K562 (cell line): ENCODE measurements at regions not wholly inside any gene's neighbourhood (a gene's known extent, or its start where the extent isn't known, plus 50 kb on each side); places are given as distances from the start of the nearest gene placed in this dataset.

Source experiments
- ATAC-seq: fragments of 200-7000 bp; cut with Tn5 transposase; 3 replicates; pipeline ENCODE4 v1.9.1; 2020; ENCODE audit warnings: moderate library complexity
- BruUV-seq: library from RNA; stranded (reverse); fragments of 400-500 nt; replicated peaks from 2 replicates; lab custom pipeline; 2021; lab: Mats Ljungman, UMichigan
- CTCF ChIA-PET: fragments of 300-600 bp; formaldehyde crosslinking; extraction: SDS; loops from one replicate; lab custom pipeline; 2021; ENCODE audit warnings: low intra/inter-chr PET ratio; lab: Yijun Ruan, JAX
- POLR2A ChIA-PET: fragments of 300-600, 350-650 bp; sonication (Branson Sonifier 250); formaldehyde crosslinking; extraction: SDS; loops from one replicate; lab custom pipeline; 2021; ENCODE audit warnings: antibody characterized with exemption, inconsistent platforms; lab: Yijun Ruan, JAX
- DNase-seq, 4 experiments: peaks; one replicate each; pipeline versions ENCODE4 v3.0.0 to v3.0.0-alpha.2; 2011 to 2018; ENCODE audit warnings: low spot score in 3 of 4, mixed read lengths in 3 of 4; ENCODE audit errors: extremely low read depth in 1 of 4
- FAIRE-seq: peaks from 2 replicates; lab custom pipeline; 2011; peaks lifted over from hg19 to GRCh38; lab: Jason Lieb, UNC
- H2AFZ ChIP-seq: 2 replicates; pipeline ENCODE4 v1.6.0; 2011; ENCODE audit warnings: low read depth, low read length, control low read depth, inconsistent platforms
- H3K27ac ChIP-seq: fragments of 200-600 bp; 3 replicates; pipeline ENCODE4 v1.8.0; 2011; ENCODE audit warnings: low read depth, mild to moderate bottlenecking, control low read depth, inconsistent platforms, low read length, moderate library complexity, mixed read lengths; ENCODE audit errors: extremely low read depth
- H3K27me3 ChIP-seq, 2 experiments: fragments of 300-600 bp in 1 of 2; 2 replicates in 1 of 2; 3 replicates in 1 of 2; pipeline versions ENCODE4 v1.6.0 to v1.8.0; 2011; ENCODE audit warnings: inconsistent platforms in 2 of 2, low read length in 2 of 2, mild to moderate bottlenecking in 1 of 2, mixed read lengths in 1 of 2, moderate library complexity in 1 of 2; ENCODE audit not compliant: control insufficient read depth in 2 of 2, insufficient read depth in 2 of 2
- H3K36me3 ChIP-seq: fragments of 300-600 bp; 3 replicates; pipeline ENCODE4 v1.8.0; 2011; ENCODE audit warnings: mild to moderate bottlenecking, low read length, inconsistent platforms; ENCODE audit not compliant: control insufficient read depth, insufficient read depth
- H3K4me1 ChIP-seq, 2 experiments: fragments of 200-600 bp in 1 of 2; replicated peaks in 1 of 2; 2 replicates in 1 of 2; 3 replicates in 1 of 2; pipeline versions ENCODE4 v1.5.1 to v1.8.0; 2011; ENCODE audit warnings: inconsistent platforms in 2 of 2, low read length in 2 of 2, mild to moderate bottlenecking in 1 of 2, mixed read lengths in 1 of 2, moderate library complexity in 1 of 2; ENCODE audit not compliant: control insufficient read depth in 2 of 2, insufficient read depth in 2 of 2
- H3K4me2 ChIP-seq: 2 replicates; pipeline ENCODE4 v1.6.1; 2011; ENCODE audit warnings: low read length, control low read depth, inconsistent platforms, mixed read lengths; ENCODE audit not compliant: insufficient read depth
- H3K4me3 ChIP-seq: fragments of 200-600 bp; sonication (generic), shearing (Covaris generic); 2 replicates; pipeline ENCODE4 v1.5.1; 2016; ENCODE audit warnings: control low read depth, inconsistent platforms
- H3K79me2 ChIP-seq: fragments of 200-600 bp; 3 replicates; pipeline ENCODE4 v1.8.0; 2011; ENCODE audit warnings: low read length, inconsistent platforms; ENCODE audit not compliant: control insufficient read depth, insufficient read depth
- H3K9ac ChIP-seq, 2 experiments: 2 replicates each; pipeline versions ENCODE4 v1.6.0 to v1.6.1; 2011; ENCODE audit warnings: low read depth in 2 of 2, low read length in 2 of 2, control low read depth in 1 of 2, inconsistent platforms in 1 of 2, mild to moderate bottlenecking in 1 of 2, mixed read lengths in 1 of 2; ENCODE audit not compliant: insufficient read depth in 1 of 2
- H3K9me1 ChIP-seq: one replicate; pipeline ENCODE4 v1.6.0; 2011; ENCODE audit warnings: inconsistent platforms, mild to moderate bottlenecking, low read length, moderate library complexity; ENCODE audit not compliant: control insufficient read depth, insufficient read depth
- H3K9me3 ChIP-seq: replicated peaks from 2 replicates; pipeline ENCODE4 v1.5.1; 2011; ENCODE audit warnings: low read depth, low read length, inconsistent platforms; ENCODE audit not compliant: control insufficient read depth, insufficient read depth
- H4K20me1 ChIP-seq: replicated peaks from 2 replicates; pipeline ENCODE4 v1.6.1; 2011; ENCODE audit warnings: low read length, inconsistent platforms, mixed read lengths; ENCODE audit not compliant: control insufficient read depth, insufficient read depth
- CEBPG ChIP-seq, 3 experiments: fragments of 200-800 bp in 1 of 3; sonication (Bioruptor generic) in 1 of 3; sonication (generic) in 1 of 3; formaldehyde crosslinking in 1 of 3; IDR thresholded peaks in 2 of 3; conservative IDR thresholded peaks in 1 of 3; 2 replicates each; pipeline versions ENCODE4 v1.6.1 to v1.8.0; 2016 to 2022; ENCODE audit warnings: missing compliant biosample characterization in 2 of 3, missing genetic modification characterization in 2 of 3, mild to moderate bottlenecking in 1 of 3, missing genetic modification reagents in 1 of 3
- GABPB2 ChIP-seq: fragments of 250-450 bp; sonication (Bioruptor Pico); conservative IDR thresholded peaks from 2 replicates; pipeline ENCODE4 v1.5.1; 2021; ENCODE audit warnings: mild to moderate bottlenecking
- NFE2L1 ChIP-seq: fragments of 450-650 bp; IDR thresholded peaks from 2 replicates; pipeline ENCODE4 v1.6.1; 2016; ENCODE audit warnings: missing genetic modification characterization, low read depth, mild to moderate bottlenecking, missing compliant biosample characterization, moderate library complexity, borderline replicate concordance
- RCOR1 ChIP-seq, 2 experiments: IDR thresholded peaks; 2 replicates each; pipeline ENCODE4 v1.6.1; 2012; ENCODE audit warnings: low read depth in 2 of 2, low read length in 2 of 2, borderline replicate concordance in 1 of 2, improper control_type of control experiment in 1 of 2
- ZNF133 ChIP-seq: fragments of 250-450 bp; sonication (Bioruptor Pico); IDR thresholded peaks from 2 replicates; pipeline ENCODE4 v1.4.0; 2020; ENCODE audit warnings: mild to moderate bottlenecking
- ZNF212 ChIP-seq: fragments of 450-650 bp; formaldehyde crosslinking; IDR thresholded peaks from 2 replicates; pipeline ENCODE4 v1.4.0; 2020; ENCODE audit warnings: mild to moderate bottlenecking
- ZNF24 ChIP-seq: fragments of 450-650 bp; IDR thresholded peaks from 2 replicates; pipeline ENCODE4 v1.6.1; 2016
- ZNF77 ChIP-seq: fragments of 250-450 bp; sonication (Bioruptor Pico); IDR thresholded peaks from 2 replicates; pipeline ENCODE4 v1.5.0; 2020
- WGBS: fragments of 100-300 bp; shearing (Covaris generic); methylation state at CpG from one replicate; pipeline ENCODE4 v1.1.6; 2016; ENCODE audit warnings: low coverage, mixed read lengths; ENCODE audit not compliant: insufficient coverage; ENCODE audit errors: missing lambda C conversion rate; 5-methylcytosine and 5-hydroxymethylcytosine counted together
- in situ Hi-C: fragments of 300-500 bp; cut with MboI; formaldehyde crosslinking; loops from 4 replicates; pipeline ENCODE4 v1.15.0; 2018; ENCODE audit warnings: inconsistent platforms, mixed read lengths
- intact Hi-C: fragments of 100-400 bp; cut with micrococcal nuclease; formaldehyde crosslinking; loops from 2 replicates; pipeline ENCODE4 v1.14.2; 2022
- TF ChIP-seq, protein P1 (sequence below): fragments of 250-450 bp; sonication (Bioruptor Pico); IDR thresholded peaks from 2 replicates; pipeline ENCODE4 v1.4.0; 2020; ENCODE audit warnings: borderline replicate concordance
- TF ChIP-seq, protein P2 (sequence below): fragments of 450-650 bp; conservative IDR thresholded peaks from 2 replicates; pipeline ENCODE4 v1.6.1; 2016; ENCODE audit warnings: missing genetic modification characterization, low read depth, mild to moderate bottlenecking, control low read depth, missing compliant biosample characterization
- TF ChIP-seq, protein P3 (sequence below): sonication (generic); formaldehyde crosslinking; IDR thresholded peaks from 2 replicates; pipeline ENCODE4 v1.8.0; 2023; ENCODE audit warnings: missing genetic modification reagents, mild to moderate bottlenecking, borderline replicate concordance

DNA sequence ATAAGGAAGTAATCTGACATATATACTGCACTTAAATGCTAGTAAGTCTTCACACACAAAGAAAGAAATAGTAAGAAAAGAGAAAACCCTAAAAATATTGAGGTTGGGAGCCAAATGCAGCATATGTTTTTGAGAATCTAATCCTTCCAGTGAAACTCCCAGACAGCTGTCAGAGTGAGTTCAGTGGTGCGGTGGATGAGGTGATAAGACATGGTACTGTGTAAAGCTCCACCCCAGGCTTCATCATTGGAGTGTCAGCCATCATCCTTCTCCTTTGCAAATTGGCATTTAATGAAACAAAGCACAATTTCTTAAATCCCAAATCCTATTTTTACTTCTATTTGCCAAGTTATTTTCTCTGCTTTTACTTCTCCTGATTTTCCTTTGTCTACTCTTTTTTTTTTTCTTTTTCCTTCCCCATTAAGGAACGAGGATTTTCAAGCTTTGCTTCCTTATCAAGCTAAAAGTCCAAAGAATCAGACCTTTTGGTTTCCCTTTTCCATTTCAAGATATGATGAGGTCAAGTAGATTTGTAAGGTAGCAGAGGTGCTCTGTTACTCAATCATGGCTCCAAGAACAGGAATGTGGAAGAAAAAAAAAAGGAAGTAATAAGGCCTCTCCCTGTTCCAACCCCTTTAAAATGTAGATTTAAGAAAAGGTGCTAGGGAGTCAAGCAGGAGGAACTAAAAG is 343.3 kb downstream of the SETD4 start:
- ChIA-PET CTCF (no interaction called here), POLR2A (interaction anchor here (1.4 kb wide), 1 partner anchor 11 kb away, joined by 4 read pairs; no protein-coding TSS in a partner anchor)
- Histone ChIP-seq H3K36me3 (no peaks in the 10 kb centered on the region), H3K9me3 (no peaks in the 10 kb centered on the region), H3K79me2 (no peaks in the 10 kb centered on the region), H3K27ac (no peak overlapping the region), H4K20me1 (no peaks in the 10 kb centered on the region), H2AFZ (no peak overlapping the region), H3K4me1 (no peaks in the 10 kb centered on the region), H3K9me1 (no peaks in the 10 kb centered on the region), H3K4me3 (no peak overlapping the region), H3K27me3 (peaks cover 0 to 7% of the 10 kb centered on the region in 2 experiments; a peak in 1 of 5 replicates), H3K4me2 (no peak overlapping the region), H3K9ac (no peak overlapping the region)
- no peak for FAIRE-seq
- 0% methylated on average over 2 of the region's 2 CpGs for WGBS
- no TSS peak for BruUV-seq
- intact Hi-C loops (no loop called here), in situ Hi-C loops (no loop called here)
- DNase-seq: no peak
- no peak for ATAC-seq
- no peak for TF ChIP-seq GABPB2 (CRISPR knock-in tag)
- no peak for TF ChIP-seq ZNF24
- no peak for TF ChIP-seq NFE2L1 (tag)
- no peak for TF ChIP-seq RCOR1 (IDR thresholded peaks at IDR 0.05; ENCODE audit: borderline replicate concordance in 1 of 2, low read depth in 2 of 2, low read length in 2 of 2)
- TF ChIP-seq, protein P1, sequence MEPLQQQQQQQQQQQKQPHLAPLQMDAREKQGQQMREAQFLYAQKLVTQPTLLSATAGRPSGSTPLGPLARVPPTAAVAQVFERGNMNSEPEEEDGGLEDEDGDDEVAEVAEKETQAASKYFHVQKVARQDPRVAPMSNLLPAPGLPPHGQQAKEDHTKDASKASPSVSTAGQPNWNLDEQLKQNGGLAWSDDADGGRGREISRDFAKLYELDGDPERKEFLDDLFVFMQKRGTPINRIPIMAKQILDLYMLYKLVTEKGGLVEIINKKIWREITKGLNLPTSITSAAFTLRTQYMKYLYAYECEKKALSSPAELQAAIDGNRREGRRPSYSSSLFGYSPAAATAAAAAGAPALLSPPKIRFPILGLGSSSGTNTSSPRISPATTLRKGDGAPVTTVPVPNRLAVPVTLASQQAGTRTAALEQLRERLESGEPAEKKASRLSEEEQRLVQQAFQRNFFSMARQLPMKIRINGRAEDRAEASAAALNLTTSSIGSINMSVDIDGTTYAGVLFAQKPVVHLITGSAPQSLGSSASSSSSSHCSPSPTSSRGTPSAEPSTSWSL (CRISPR knock-in tag): no peak
- TF ChIP-seq, protein P2, sequence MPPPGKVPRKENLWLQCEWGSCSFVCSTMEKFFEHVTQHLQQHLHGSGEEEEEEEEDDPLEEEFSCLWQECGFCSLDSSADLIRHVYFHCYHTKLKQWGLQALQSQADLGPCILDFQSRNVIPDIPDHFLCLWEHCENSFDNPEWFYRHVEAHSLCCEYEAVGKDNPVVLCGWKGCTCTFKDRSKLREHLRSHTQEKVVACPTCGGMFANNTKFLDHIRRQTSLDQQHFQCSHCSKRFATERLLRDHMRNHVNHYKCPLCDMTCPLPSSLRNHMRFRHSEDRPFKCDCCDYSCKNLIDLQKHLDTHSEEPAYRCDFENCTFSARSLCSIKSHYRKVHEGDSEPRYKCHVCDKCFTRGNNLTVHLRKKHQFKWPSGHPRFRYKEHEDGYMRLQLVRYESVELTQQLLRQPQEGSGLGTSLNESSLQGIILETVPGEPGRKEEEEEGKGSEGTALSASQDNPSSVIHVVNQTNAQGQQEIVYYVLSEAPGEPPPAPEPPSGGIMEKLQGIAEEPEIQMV: no peak
- TF ChIP-seq ZNF77: no peak
- no peak for TF ChIP-seq CEBPG (CRISPR knock-in tag; IDR thresholded peaks at IDR 0.05)
- TF ChIP-seq CEBPG (tag; conservative IDR thresholded peaks at IDR 0.05 in 1 of 2, IDR thresholded peaks at IDR 0.05 in 1 of 2): no peak
- no peak for TF ChIP-seq ZNF133 (CRISPR knock-in tag)
- TF ChIP-seq, protein P3, sequence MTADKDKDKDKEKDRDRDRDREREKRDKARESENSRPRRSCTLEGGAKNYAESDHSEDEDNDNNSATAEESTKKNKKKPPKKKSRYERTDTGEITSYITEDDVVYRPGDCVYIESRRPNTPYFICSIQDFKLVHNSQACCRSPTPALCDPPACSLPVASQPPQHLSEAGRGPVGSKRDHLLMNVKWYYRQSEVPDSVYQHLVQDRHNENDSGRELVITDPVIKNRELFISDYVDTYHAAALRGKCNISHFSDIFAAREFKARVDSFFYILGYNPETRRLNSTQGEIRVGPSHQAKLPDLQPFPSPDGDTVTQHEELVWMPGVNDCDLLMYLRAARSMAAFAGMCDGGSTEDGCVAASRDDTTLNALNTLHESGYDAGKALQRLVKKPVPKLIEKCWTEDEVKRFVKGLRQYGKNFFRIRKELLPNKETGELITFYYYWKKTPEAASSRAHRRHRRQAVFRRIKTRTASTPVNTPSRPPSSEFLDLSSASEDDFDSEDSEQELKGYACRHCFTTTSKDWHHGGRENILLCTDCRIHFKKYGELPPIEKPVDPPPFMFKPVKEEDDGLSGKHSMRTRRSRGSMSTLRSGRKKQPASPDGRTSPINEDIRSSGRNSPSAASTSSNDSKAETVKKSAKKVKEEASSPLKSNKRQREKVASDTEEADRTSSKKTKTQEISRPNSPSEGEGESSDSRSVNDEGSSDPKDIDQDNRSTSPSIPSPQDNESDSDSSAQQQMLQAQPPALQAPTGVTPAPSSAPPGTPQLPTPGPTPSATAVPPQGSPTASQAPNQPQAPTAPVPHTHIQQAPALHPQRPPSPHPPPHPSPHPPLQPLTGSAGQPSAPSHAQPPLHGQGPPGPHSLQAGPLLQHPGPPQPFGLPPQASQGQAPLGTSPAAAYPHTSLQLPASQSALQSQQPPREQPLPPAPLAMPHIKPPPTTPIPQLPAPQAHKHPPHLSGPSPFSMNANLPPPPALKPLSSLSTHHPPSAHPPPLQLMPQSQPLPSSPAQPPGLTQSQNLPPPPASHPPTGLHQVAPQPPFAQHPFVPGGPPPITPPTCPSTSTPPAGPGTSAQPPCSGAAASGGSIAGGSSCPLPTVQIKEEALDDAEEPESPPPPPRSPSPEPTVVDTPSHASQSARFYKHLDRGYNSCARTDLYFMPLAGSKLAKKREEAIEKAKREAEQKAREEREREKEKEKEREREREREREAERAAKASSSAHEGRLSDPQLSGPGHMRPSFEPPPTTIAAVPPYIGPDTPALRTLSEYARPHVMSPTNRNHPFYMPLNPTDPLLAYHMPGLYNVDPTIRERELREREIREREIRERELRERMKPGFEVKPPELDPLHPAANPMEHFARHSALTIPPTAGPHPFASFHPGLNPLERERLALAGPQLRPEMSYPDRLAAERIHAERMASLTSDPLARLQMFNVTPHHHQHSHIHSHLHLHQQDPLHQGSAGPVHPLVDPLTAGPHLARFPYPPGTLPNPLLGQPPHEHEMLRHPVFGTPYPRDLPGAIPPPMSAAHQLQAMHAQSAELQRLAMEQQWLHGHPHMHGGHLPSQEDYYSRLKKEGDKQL (CRISPR knock-in tag): no peak
- no peak for TF ChIP-seq ZNF212 (CRISPR knock-in tag)
